PC-9 (cell line): ENCODE measurements at regions not wholly inside any gene's neighbourhood (a gene's known extent, or its start where the extent isn't known, plus 50 kb on each side); places are given as distances from the start of the nearest gene placed in this dataset.
"Not testable (repeated sequence)": the region's sequence is repeated elsewhere in the genome, so short reads cannot be mapped to it uniquely, and the experiment has no call there.

Experiments used
- BruUV-seq: library from RNA; stranded (reverse); fragments of 400-500 nt; replicated peaks from 2 replicates; lab custom pipeline; 2021; lab: Mats Ljungman, UMichigan
- CTCF ChIA-PET: fragments of 300-600 bp; sonication (Branson Sonifier 250); formaldehyde crosslinking; loops from one replicate; lab custom pipeline; 2022; ENCODE audit warnings: antibody characterized with exemption; lab: Charles Lee
- POLR2A ChIA-PET: fragments of 300-600 bp; sonication (Branson Sonifier 250); formaldehyde crosslinking; loops from one replicate; lab custom pipeline; 2022; ENCODE audit warnings: antibody characterized with exemption; ENCODE audit not compliant: unreplicated experiment; lab: Charles Lee
- DNase-seq, 2 experiments: peaks; one replicate each; pipeline versions ENCODE4 v3.0.0 to v3.0.0-alpha.2; 2015 to 2022; ENCODE audit warnings: mixed read lengths in 1 of 2
- H2AFZ ChIP-seq: fragments of 200-600 bp; sonication (generic); 2 replicates; pipeline ENCODE4 v1.8.1; 2017; ENCODE audit warnings: antibody characterized with exemption
- H3F3A ChIP-seq: fragments of 200-600 bp; sonication (generic); 2 replicates; pipeline ENCODE4 v1.8.1; 2017; ENCODE audit warnings: antibody characterized with exemption, mild to moderate bottlenecking, low read depth; ENCODE audit not compliant: insufficient read depth
- H3K27ac ChIP-seq: fragments of 200-600 bp; sonication (generic); 2 replicates; pipeline ENCODE4 v1.6.1; 2016; ENCODE audit warnings: mixed run types
- H3K27me3 ChIP-seq: fragments of 200-600 bp; sonication (generic); 2 replicates; pipeline ENCODE4 v1.6.1; 2016; ENCODE audit warnings: low read depth, mixed run types; ENCODE audit not compliant: insufficient read depth
- H3K36me3 ChIP-seq: fragments of 200-600 bp; sonication (generic); 2 replicates; pipeline ENCODE4 v1.6.1; 2016; ENCODE audit warnings: low read depth, mixed run types
- H3K4me1 ChIP-seq: fragments of 200-600 bp; sonication (generic); replicated peaks from 2 replicates; pipeline ENCODE4 v1.6.1; 2016; ENCODE audit warnings: mixed run types; ENCODE audit not compliant: insufficient read depth
- H3K4me2 ChIP-seq: fragments of 200-600 bp; sonication (generic); 2 replicates; pipeline ENCODE4 v1.6.1; 2017; ENCODE audit warnings: mixed run types
- H3K4me3 ChIP-seq: fragments of 200-600 bp; sonication (generic); 2 replicates; pipeline ENCODE4 v1.6.1; 2016; ENCODE audit warnings: mixed run types
- H3K79me2 ChIP-seq: fragments of 200-600 bp; sonication (generic); 2 replicates; pipeline ENCODE4 v1.6.1; 2017; ENCODE audit warnings: low read depth, mixed run types
- H3K9me2 ChIP-seq: fragments of 200-600 bp; sonication (generic); 2 replicates; pipeline ENCODE4 v1.8.1; 2017; ENCODE audit warnings: mild to moderate bottlenecking; ENCODE audit not compliant: insufficient read depth
- H3K9me3 ChIP-seq: fragments of 200-600 bp; sonication (generic); 2 replicates; pipeline ENCODE4 v1.8.1; 2016; ENCODE audit warnings: low read depth; ENCODE audit not compliant: insufficient read depth
- H4K20me1 ChIP-seq: fragments of 200-600 bp; sonication (generic); 2 replicates; pipeline ENCODE4 v1.8.1; 2017; ENCODE audit not compliant: insufficient read depth
- EZH2 ChIP-seq: fragments of 200-600 bp; sonication (generic); IDR thresholded peaks from 2 replicates; pipeline ENCODE4 v1.8.0; 2017; ENCODE audit warnings: antibody characterized with exemption, low read depth
- intact Hi-C: fragments of 100-400 bp; cut with micrococcal nuclease; formaldehyde crosslinking; loops from one replicate; pipeline ENCODE4 v1.10.0; 2022; ENCODE audit not compliant: unreplicated experiment
- TF ChIP-seq, protein P1 (sequence below): fragments of 200-600 bp; sonication (generic); conservative IDR thresholded peaks from 2 replicates; pipeline ENCODE4 v1.6.1; 2017; ENCODE audit warnings: mixed run types, antibody characterized with exemption, mild to moderate bottlenecking, moderate library complexity

DNA sequence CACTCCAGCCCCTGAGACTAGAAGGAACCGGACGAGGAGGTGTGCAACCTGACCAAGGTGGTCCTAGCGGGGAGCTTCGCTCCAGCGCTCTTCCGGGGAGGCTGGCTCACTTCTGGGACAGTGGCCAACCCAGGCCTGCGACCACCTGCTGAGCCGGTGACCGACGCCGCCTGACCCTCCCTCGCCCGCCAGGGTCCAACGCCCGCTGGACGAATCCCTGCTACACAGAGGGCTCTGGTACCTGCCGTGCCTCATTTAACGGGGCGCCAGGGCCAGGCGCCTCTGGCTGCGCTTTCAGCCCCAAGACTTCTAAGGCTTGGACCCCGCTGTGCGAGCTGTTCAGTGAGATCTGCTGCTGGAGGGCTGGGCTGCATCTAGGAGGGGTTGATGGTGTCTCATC is 99.5 kb upstream of the KCNJ18 start:
- no peak for DNase-seq
- no peak overlapping the region for H3K4me3 ChIP-seq
- ChIA-PET POLR2A (no interaction called here), CTCF (no interaction called here)
- H3K9me2 ChIP-seq = no peaks in the 10 kb centered on the region
- no peaks in the 10 kb centered on the region for H3K4me1 ChIP-seq
- H3K27ac ChIP-seq = no peak overlapping the region
- H3K79me2 ChIP-seq = no peaks in the 10 kb centered on the region
- no TSS peak for BruUV-seq
- no peak overlapping the region for H2AFZ ChIP-seq
- no peaks in the 10 kb centered on the region for H3K36me3 ChIP-seq
- intact Hi-C loops = no loop called here
- TF ChIP-seq EZH2 = no peak
- TF ChIP-seq, protein P1, sequence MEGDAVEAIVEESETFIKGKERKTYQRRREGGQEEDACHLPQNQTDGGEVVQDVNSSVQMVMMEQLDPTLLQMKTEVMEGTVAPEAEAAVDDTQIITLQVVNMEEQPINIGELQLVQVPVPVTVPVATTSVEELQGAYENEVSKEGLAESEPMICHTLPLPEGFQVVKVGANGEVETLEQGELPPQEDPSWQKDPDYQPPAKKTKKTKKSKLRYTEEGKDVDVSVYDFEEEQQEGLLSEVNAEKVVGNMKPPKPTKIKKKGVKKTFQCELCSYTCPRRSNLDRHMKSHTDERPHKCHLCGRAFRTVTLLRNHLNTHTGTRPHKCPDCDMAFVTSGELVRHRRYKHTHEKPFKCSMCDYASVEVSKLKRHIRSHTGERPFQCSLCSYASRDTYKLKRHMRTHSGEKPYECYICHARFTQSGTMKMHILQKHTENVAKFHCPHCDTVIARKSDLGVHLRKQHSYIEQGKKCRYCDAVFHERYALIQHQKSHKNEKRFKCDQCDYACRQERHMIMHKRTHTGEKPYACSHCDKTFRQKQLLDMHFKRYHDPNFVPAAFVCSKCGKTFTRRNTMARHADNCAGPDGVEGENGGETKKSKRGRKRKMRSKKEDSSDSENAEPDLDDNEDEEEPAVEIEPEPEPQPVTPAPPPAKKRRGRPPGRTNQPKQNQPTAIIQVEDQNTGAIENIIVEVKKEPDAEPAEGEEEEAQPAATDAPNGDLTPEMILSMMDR = no peak
- no peak overlapping the region for H3K4me2 ChIP-seq
- no peaks in the 10 kb centered on the region for H3F3A ChIP-seq
- H4K20me1 ChIP-seq = no peaks in the 10 kb centered on the region
- H3K9me3 ChIP-seq = no peaks in the 10 kb centered on the region
- peaks cover 50% of the 10 kb centered on the region for H3K27me3 ChIP-seq

DNA sequence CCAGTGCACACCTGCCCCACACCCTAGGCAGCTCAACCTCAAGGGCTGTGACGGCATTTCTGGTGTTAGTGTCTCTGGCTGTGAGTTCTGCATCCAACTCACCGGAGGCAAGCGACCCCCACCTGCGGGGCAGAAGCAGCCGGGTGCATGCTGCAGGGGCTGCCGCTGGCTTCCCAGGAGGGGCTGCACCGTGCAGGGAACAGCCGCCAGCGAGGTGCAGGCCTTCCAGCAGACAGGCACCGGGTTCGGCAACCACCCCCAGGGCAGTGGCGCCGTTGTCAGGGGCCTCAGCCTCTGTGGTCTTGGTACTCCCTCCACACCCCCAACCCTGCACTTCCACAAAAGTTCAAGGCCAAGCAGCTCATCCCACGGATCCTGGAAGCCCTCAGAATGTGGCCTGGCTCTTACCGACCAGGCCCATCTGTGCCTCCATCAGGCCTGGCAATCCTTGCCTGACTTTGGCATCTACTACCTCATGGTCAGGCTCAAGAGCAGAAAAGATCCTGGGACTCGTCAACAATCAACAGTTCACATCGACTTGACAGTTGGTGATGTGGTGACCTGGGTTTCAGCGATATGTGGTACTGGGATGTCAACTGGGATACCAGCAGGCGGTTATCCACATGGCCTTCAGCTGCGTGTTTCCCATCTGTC is 98.7 kb upstream of the KCNJ18 start:
- CTCF ChIA-PET, H3K79me2 ChIP-seq: not testable (repeated sequence)

DNA sequence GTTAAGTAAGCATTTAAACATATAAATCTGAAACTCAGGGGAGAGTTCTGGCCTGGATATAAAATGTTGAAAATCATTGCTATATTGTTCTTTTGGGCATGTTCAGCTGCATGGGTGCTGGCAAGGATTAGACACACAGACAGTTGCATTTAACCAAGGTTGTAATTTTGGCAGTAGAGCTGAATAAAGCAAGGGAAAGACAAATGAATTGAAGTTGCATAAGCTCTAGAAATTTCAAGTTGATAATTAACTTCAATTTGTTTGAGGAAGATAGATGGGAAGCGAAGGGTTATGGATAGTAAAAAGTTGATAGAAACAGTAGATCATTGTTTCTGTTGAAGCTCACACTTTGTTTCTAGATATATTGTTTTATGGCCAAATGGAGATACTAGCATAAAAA is 97.2 kb upstream of the KCNJ18 start:
- H3K4me1 ChIP-seq = no peaks in the 10 kb centered on the region
- intact Hi-C loops = no loop called here
- DNase-seq = no peak
- POLR2A ChIA-PET = no interaction called here
- no peak overlapping the region for H3K27ac ChIP-seq
- H4K20me1 ChIP-seq = no peaks in the 10 kb centered on the region
- no peaks in the 10 kb centered on the region for H3F3A ChIP-seq
- H3K9me2 ChIP-seq = no peaks in the 10 kb centered on the region
- BruUV-seq = no TSS peak
- no peak overlapping the region for H3K4me2 ChIP-seq
- no peak overlapping the region for H3K4me3 ChIP-seq
- TF ChIP-seq EZH2 = no peak
- TF ChIP-seq, protein P1 = no peak
- CTCF ChIA-PET = no interaction called here
- no peaks in the 10 kb centered on the region for H3K36me3 ChIP-seq
- no peaks in the 10 kb centered on the region for H3K9me3 ChIP-seq
- peaks cover 60% of the 10 kb centered on the region for H3K27me3 ChIP-seq
- no peak overlapping the region for H2AFZ ChIP-seq
- H3K79me2 ChIP-seq = no peaks in the 10 kb centered on the region

More for the DNA sequence above, 98.7 kb upstream of the KCNJ18 start:
- H3K4me2 ChIP-seq, H3K9me2 ChIP-seq, H4K20me1 ChIP-seq, H3K36me3 ChIP-seq, H3K4me1 ChIP-seq, H3F3A ChIP-seq, intact Hi-C loops, H3K9me3 ChIP-seq, H3K4me3 ChIP-seq, POLR2A ChIA-PET, BruUV-seq, H3K27ac ChIP-seq, H2AFZ ChIP-seq, DNase-seq: not testable (repeated sequence)
- peaks cover 49% of the 10 kb centered on the region for H3K27me3 ChIP-seq

DNA sequence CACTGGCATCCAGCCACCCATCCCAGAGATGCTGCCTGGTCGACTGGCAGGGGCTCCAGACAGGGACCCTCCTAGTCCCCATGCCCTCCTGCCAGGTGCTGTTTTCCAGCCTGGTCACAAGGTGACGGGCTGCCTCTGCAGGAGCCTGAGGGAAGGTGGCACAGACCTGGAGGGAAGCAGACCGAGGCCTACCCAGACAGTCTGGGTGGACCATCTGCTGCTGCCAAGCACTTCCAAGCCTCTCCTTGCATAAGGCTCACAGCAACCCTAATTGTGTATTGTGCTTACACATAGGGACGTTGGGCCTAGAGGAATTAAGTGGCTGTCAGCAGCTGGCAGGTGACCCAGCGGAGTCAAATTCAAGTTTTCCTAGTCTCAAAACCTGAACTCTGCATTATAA is 90.1 kb upstream of the KCNJ18 start:
- Histone ChIP-seq H3F3A (no peaks in the 10 kb centered on the region), H3K36me3 (no peaks in the 10 kb centered on the region), H3K9me2 (no peaks in the 10 kb centered on the region), H3K27me3 (peaks cover 17% of the 10 kb centered on the region), H3K9me3 (no peaks in the 10 kb centered on the region), H2AFZ (no peak overlapping the region), H3K79me2 (no peaks in the 10 kb centered on the region), H3K4me1 (no peaks in the 10 kb centered on the region), H3K4me2 (no peak overlapping the region), H3K4me3 (no peak overlapping the region), H4K20me1 (no peaks in the 10 kb centered on the region), H3K27ac (no peak overlapping the region)
- BruUV-seq = no TSS peak
- intact Hi-C loops = no loop called here
- ChIA-PET CTCF (no interaction called here), POLR2A (no interaction called here)
- no peak for TF ChIP-seq EZH2
- TF ChIP-seq, protein P1 = no peak
- DNase-seq = no peak

DNA sequence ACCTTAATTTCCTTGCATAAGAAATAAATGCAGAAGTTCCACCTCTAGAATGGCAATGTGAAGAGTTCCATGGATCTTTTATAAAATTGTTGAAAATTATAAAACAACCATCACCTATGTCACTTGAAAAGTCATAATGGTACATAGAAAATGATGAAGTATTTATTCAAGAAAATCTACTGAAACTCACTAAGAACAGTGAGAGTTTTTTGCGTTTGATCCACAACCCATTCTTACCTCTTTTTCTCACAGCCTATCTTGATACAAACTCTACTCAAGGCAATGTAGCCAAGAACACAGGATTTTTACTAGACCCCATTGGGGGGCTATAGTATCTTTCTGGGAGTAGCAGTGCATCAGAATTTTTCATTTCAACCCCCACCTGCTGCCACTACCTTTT is 89.0 kb upstream of the KCNJ18 start:
- intact Hi-C loops, H3K9me2 ChIP-seq, H3F3A ChIP-seq, H3K9me3 ChIP-seq, H3K4me1 ChIP-seq, H3K4me2 ChIP-seq, POLR2A ChIA-PET, BruUV-seq, H2AFZ ChIP-seq, H3K79me2 ChIP-seq, DNase-seq, H3K4me3 ChIP-seq, H4K20me1 ChIP-seq, H3K27ac ChIP-seq, CTCF ChIA-PET, H3K36me3 ChIP-seq: not testable (repeated sequence)
- H3K27me3 ChIP-seq = peaks cover 15% of the 10 kb centered on the region
